GM12878 (cell line): ENCODE measurements at regions not wholly inside any gene's neighbourhood (a gene's known extent, or its start where the extent isn't known, plus 50 kb on each side); places are given as distances from the start of the nearest gene placed in this dataset.

Source experiments
- BCL11A ChIP-seq: IDR thresholded peaks from 2 replicates; pipeline ENCODE4 v1.6.1; 2011; ENCODE audit warnings: low read depth, low read length
- EP300 ChIP-seq, 2 experiments: fragments of 150-350 bp in 1 of 2; IDR thresholded peaks; 2 replicates each; pipeline ENCODE4 v1.6.1; 2011 to 2012; ENCODE audit warnings: low read depth in 2 of 2, low read length in 2 of 2, borderline replicate concordance in 1 of 2, improper control_type of control experiment in 1 of 2, inconsistent platforms in 1 of 2; ENCODE audit not compliant: control insufficient read depth in 1 of 2
- FOXK2 ChIP-seq: fragments of 450-650 bp; IDR thresholded peaks from 2 replicates; pipeline ENCODE4 v1.6.1; 2017; ENCODE audit warnings: mild to moderate bottlenecking, moderate library complexity
- JUNB ChIP-seq: IDR thresholded peaks from 2 replicates; pipeline ENCODE4 v1.6.1; 2016; ENCODE audit warnings: antibody characterized with exemption, mild to moderate bottlenecking
- MYB ChIP-seq: fragments of 150-350 bp; IDR thresholded peaks from 2 replicates; pipeline ENCODE4 v1.6.1; 2014; ENCODE audit warnings: mild to moderate bottlenecking, low read depth, low read length, borderline replicate concordance
- POLR2A ChIP-seq: IDR thresholded peaks from 2 replicates; pipeline ENCODE4 v1.6.1; 2011; ENCODE audit warnings: low read depth, mild to moderate bottlenecking, low read length
- SP1 ChIP-seq: IDR thresholded peaks from one replicate; pipeline ENCODE4 v1.6.1; 2011; ENCODE audit warnings: low read depth, low read length
- TCF12 ChIP-seq: IDR thresholded peaks from 2 replicates; pipeline ENCODE4 v1.6.1; 2011; ENCODE audit warnings: low read depth, mild to moderate bottlenecking, low read length
- ZSCAN29 ChIP-seq: fragments of 450-650 bp; IDR thresholded peaks from 2 replicates; pipeline ENCODE4 v1.6.1; 2017; ENCODE audit warnings: mild to moderate bottlenecking, moderate library complexity
- TF ChIP-seq, protein P1 (sequence below): fragments of 450-650 bp; IDR thresholded peaks from 2 replicates; pipeline ENCODE4 v1.6.1; 2017; ENCODE audit warnings: borderline replicate concordance
- TF ChIP-seq, protein P2 (sequence below): fragments of 450-650 bp; formaldehyde crosslinking; IDR thresholded peaks from 2 replicates; pipeline ENCODE4 v1.5.0; 2022; ENCODE audit warnings: mild to moderate bottlenecking, missing genetic modification characterization
- TF ChIP-seq, protein P3 (sequence below), 3 experiments: IDR thresholded peaks in 2 of 3; conservative IDR thresholded peaks in 1 of 3; 2 replicates each; pipeline ENCODE4 v1.5.1; 2011; ENCODE audit warnings: low read depth in 3 of 3, low read length in 3 of 3, mild to moderate bottlenecking in 3 of 3, control low read depth in 2 of 3, moderate library complexity in 2 of 3, inconsistent platforms in 1 of 3, mixed read lengths in 1 of 3; ENCODE audit not compliant: control insufficient read depth in 2 of 3, insufficient read depth in 1 of 3; ENCODE audit errors: extremely low read depth in 1 of 3
- TF ChIP-seq, protein P4 (sequence below): fragments of 450-650 bp; IDR thresholded peaks from 2 replicates; pipeline ENCODE4 v1.6.1; 2017; ENCODE audit warnings: mild to moderate bottlenecking, moderate library complexity

DNA sequence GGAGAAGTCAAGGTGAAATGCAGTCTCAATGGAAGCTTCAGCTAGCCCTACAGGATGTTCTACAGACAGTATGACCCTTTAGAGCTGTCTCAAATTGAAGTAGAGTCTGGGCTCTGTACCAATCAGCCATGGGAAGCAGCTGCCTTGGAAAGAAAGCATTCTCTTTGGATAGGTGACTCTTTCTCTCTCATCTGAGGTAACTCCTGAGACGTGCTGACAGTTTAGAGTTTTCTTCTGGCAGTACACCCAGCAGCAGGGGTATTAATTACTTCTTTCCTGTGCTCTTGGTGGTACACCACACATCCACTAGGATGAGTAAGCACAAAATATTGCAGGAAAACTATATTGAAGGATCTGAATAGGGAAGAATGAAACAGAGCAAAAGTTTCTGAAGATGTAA is 329.6 kb upstream of the RGMB start:
- TF ChIP-seq, protein P1, sequence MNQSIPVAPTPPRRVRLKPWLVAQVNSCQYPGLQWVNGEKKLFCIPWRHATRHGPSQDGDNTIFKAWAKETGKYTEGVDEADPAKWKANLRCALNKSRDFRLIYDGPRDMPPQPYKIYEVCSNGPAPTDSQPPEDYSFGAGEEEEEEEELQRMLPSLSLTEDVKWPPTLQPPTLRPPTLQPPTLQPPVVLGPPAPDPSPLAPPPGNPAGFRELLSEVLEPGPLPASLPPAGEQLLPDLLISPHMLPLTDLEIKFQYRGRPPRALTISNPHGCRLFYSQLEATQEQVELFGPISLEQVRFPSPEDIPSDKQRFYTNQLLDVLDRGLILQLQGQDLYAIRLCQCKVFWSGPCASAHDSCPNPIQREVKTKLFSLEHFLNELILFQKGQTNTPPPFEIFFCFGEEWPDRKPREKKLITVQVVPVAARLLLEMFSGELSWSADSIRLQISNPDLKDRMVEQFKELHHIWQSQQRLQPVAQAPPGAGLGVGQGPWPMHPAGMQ, result no peak
- TF ChIP-seq MYB, result no peak
- TF ChIP-seq EP300 (IDR thresholded peaks at IDR 0.05; ENCODE audit: borderline replicate concordance in 1 of 2, control insufficient read depth in 1 of 2, low read depth in 2 of 2, low read length in 2 of 2), result no peak
- no peak for TF ChIP-seq ZSCAN29
- TF ChIP-seq POLR2A, result no peak
- TF ChIP-seq, protein P2, sequence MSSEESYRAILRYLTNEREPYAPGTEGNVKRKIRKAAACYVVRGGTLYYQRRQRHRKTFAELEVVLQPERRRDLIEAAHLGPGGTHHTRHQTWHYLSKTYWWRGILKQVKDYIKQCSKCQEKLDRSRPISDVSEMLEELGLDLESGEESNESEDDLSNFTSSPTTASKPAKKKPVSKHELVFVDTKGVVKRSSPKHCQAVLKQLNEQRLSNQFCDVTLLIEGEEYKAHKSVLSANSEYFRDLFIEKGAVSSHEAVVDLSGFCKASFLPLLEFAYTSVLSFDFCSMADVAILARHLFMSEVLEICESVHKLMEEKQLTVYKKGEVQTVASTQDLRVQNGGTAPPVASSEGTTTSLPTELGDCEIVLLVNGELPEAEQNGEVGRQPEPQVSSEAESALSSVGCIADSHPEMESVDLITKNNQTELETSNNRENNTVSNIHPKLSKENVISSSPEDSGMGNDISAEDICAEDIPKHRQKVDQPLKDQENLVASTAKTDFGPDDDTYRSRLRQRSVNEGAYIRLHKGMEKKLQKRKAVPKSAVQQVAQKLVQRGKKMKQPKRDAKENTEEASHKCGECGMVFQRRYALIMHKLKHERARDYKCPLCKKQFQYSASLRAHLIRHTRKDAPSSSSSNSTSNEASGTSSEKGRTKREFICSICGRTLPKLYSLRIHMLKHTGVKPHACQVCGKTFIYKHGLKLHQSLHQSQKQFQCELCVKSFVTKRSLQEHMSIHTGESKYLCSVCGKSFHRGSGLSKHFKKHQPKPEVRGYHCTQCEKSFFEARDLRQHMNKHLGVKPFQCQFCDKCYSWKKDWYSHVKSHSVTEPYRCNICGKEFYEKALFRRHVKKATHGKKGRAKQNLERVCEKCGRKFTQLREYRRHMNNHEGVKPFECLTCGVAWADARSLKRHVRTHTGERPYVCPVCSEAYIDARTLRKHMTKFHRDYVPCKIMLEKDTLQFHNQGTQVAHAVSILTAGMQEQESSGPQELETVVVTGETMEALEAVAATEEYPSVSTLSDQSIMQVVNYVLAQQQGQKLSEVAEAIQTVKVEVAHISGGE, result no peak
- TF ChIP-seq, protein P3, sequence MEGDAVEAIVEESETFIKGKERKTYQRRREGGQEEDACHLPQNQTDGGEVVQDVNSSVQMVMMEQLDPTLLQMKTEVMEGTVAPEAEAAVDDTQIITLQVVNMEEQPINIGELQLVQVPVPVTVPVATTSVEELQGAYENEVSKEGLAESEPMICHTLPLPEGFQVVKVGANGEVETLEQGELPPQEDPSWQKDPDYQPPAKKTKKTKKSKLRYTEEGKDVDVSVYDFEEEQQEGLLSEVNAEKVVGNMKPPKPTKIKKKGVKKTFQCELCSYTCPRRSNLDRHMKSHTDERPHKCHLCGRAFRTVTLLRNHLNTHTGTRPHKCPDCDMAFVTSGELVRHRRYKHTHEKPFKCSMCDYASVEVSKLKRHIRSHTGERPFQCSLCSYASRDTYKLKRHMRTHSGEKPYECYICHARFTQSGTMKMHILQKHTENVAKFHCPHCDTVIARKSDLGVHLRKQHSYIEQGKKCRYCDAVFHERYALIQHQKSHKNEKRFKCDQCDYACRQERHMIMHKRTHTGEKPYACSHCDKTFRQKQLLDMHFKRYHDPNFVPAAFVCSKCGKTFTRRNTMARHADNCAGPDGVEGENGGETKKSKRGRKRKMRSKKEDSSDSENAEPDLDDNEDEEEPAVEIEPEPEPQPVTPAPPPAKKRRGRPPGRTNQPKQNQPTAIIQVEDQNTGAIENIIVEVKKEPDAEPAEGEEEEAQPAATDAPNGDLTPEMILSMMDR (IDR thresholded peaks at IDR 0.05 in 2 of 3, conservative IDR thresholded peaks at IDR 0.05 in 1 of 3; ENCODE audit: control insufficient read depth in 2 of 3, extremely low read depth in 1 of 3, insufficient read depth in 1 of 3, low read depth in 3 of 3, low read length in 3 of 3), result no peak
- TF ChIP-seq, protein P4, sequence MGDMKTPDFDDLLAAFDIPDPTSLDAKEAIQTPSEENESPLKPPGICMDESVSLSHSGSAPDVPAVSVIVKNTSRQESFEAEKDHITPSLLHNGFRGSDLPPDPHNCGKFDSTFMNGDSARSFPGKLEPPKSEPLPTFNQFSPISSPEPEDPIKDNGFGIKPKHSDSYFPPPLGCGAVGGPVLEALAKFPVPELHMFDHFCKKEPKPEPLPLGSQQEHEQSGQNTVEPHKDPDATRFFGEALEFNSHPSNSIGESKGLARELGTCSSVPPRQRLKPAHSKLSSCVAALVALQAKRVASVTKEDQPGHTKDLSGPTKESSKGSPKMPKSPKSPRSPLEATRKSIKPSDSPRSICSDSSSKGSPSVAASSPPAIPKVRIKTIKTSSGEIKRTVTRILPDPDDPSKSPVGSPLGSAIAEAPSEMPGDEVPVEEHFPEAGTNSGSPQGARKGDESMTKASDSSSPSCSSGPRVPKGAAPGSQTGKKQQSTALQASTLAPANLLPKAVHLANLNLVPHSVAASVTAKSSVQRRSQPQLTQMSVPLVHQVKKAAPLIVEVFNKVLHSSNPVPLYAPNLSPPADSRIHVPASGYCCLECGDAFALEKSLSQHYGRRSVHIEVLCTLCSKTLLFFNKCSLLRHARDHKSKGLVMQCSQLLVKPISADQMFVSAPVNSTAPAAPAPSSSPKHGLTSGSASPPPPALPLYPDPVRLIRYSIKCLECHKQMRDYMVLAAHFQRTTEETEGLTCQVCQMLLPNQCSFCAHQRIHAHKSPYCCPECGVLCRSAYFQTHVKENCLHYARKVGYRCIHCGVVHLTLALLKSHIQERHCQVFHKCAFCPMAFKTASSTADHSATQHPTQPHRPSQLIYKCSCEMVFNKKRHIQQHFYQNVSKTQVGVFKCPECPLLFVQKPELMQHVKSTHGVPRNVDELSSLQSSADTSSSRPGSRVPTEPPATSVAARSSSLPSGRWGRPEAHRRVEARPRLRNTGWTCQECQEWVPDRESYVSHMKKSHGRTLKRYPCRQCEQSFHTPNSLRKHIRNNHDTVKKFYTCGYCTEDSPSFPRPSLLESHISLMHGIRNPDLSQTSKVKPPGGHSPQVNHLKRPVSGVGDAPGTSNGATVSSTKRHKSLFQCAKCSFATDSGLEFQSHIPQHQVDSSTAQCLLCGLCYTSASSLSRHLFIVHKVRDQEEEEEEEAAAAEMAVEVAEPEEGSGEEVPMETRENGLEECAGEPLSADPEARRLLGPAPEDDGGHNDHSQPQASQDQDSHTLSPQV, result no peak
- no peak for TF ChIP-seq JUNB
- TF ChIP-seq TCF12, result no peak
- TF ChIP-seq SP1, result no peak
- TF ChIP-seq FOXK2, result no peak
- TF ChIP-seq BCL11A, result no peak
